Activated CD4-positive, alpha-beta T cell treated with anti-CD3 and anti-CD28 coated beads, Interleukin-2, amount 10 ng/mL, durations not matched to agents 24 days and 14 days (primary cell): ENCODE measurements at regions not wholly inside any gene's neighbourhood (a gene's known extent, or its start where the extent isn't known, plus 50 kb on each side); places are given as distances from the start of the nearest gene placed in this dataset.

Experiments used
- DNase-seq: peaks from one replicate; pipeline ENCODE4 v3.0.0; 2022
- H3K27ac Mint-ChIP-seq: one replicate; pipeline ENCODE4 v1.8.0; 2022; ENCODE audit warnings: mild to moderate bottlenecking, mixed read lengths
- H3K27me3 Mint-ChIP-seq: one replicate; pipeline ENCODE4 v1.8.0; 2022; ENCODE audit warnings: mixed read lengths
- H3K36me3 Mint-ChIP-seq: one replicate; pipeline ENCODE4 v1.8.0; 2022; ENCODE audit warnings: low read depth, mild to moderate bottlenecking, mixed read lengths
- H3K4me1 Mint-ChIP-seq: one replicate; pipeline ENCODE4 v1.8.0; 2021; ENCODE audit warnings: mixed read lengths
- H3K4me3 Mint-ChIP-seq: one replicate; pipeline ENCODE4 v1.8.0; 2022; ENCODE audit warnings: mild to moderate bottlenecking, moderate library complexity, mixed read lengths
- H3K9me3 Mint-ChIP-seq: one replicate; pipeline ENCODE4 v1.8.0; 2021; ENCODE audit warnings: mixed read lengths
- intact Hi-C: fragments of 100-400 bp; cut with micrococcal nuclease; formaldehyde crosslinking; loops from one replicate; pipeline ENCODE4 v1.15.1; 2023

GRCh38 chr1:14294006-14294405 is 304.5 kb upstream of the KAZN start:
- Mint-ChIP-seq H3K4me3 (no peak overlapping the region), H3K9me3 (no peaks in the 10 kb centered on the region), H3K4me1 (no peaks in the 10 kb centered on the region), H3K36me3 (no peaks in the 10 kb centered on the region), H3K27me3 (peaks cover 4% of the 10 kb centered on the region), H3K27ac (no peak overlapping the region)
- no peak for DNase-seq
- intact Hi-C loops: no loop called here

- intact Hi-C loops: no loop called here
- Mint-ChIP-seq H3K4me1 (no peaks in the 10 kb centered on the region), H3K9me3 (no peaks in the 10 kb centered on the region), H3K36me3 (no peaks in the 10 kb centered on the region), H3K4me3 (no peak overlapping the region), H3K27me3 (no peaks in the 10 kb centered on the region), H3K27ac (no peak overlapping the region)
- no peak for DNase-seq
Observed at GRCh38 chr1:14294860-14295536, 303.5 kb upstream of the KAZN start.

GRCh38 chr1:14296795-14297194 is 301.7 kb upstream of the KAZN start:
- Mint-ChIP-seq H3K27ac (no peak overlapping the region), H3K4me1 (no peaks in the 10 kb centered on the region), H3K9me3 (no peaks in the 10 kb centered on the region), H3K36me3 (no peaks in the 10 kb centered on the region), H3K27me3 (no peaks in the 10 kb centered on the region), H3K4me3 (no peak overlapping the region)
- intact Hi-C loops: no loop called here
- DNase-seq: no peak

GRCh38 chr1:14297356-14297755 is 301.1 kb upstream of the KAZN start:
- intact Hi-C loops: no loop called here
- H3K9me3 Mint-ChIP-seq: no peaks in the 10 kb centered on the region
- H3K4me3 Mint-ChIP-seq: no peak overlapping the region
- H3K27me3 Mint-ChIP-seq: no peaks in the 10 kb centered on the region
- H3K36me3 Mint-ChIP-seq: no peaks in the 10 kb centered on the region
- no peak for DNase-seq
- H3K4me1 Mint-ChIP-seq: no peaks in the 10 kb centered on the region
- no peak overlapping the region for H3K27ac Mint-ChIP-seq

- H3K4me3 Mint-ChIP-seq: no peak overlapping the region
- H3K4me1 Mint-ChIP-seq: no peaks in the 10 kb centered on the region
- H3K36me3 Mint-ChIP-seq: no peaks in the 10 kb centered on the region
- DNase-seq: no peak
- H3K9me3 Mint-ChIP-seq: no peaks in the 10 kb centered on the region
- intact Hi-C loops: no loop called here
- peaks cover 2% of the 10 kb centered on the region for H3K27me3 Mint-ChIP-seq
- H3K27ac Mint-ChIP-seq: no peak overlapping the region
Observed at GRCh38 chr1:14298806-14299205, 299.7 kb upstream of the KAZN start.

GRCh38 chr1:14300991-14301703 is 297.3 kb upstream of the KAZN start:
- no peaks in the 10 kb centered on the region for H3K9me3 Mint-ChIP-seq
- no peaks in the 10 kb centered on the region for H3K4me1 Mint-ChIP-seq
- no peak overlapping the region for H3K4me3 Mint-ChIP-seq
- no peaks in the 10 kb centered on the region for H3K36me3 Mint-ChIP-seq
- no peak for DNase-seq
- no peak overlapping the region for H3K27ac Mint-ChIP-seq
- intact Hi-C loops: no loop called here
- H3K27me3 Mint-ChIP-seq: peaks cover 2% of the 10 kb centered on the region

- Mint-ChIP-seq H3K36me3 (no peaks in the 10 kb centered on the region), H3K27ac (no peak overlapping the region), H3K4me3 (no peak overlapping the region)
Observed at GRCh38 chr1:14301704-14302024, 296.8 kb upstream of the KAZN start.

GRCh38 chr1:14302025-14302424 is 296.5 kb upstream of the KAZN start:
- Mint-ChIP-seq H3K27ac (no peak overlapping the region), H3K36me3 (no peaks in the 10 kb centered on the region), H3K9me3 (peaks cover 5% of the 10 kb centered on the region), H3K27me3 (peaks cover 2% of the 10 kb centered on the region), H3K4me3 (no peak overlapping the region), H3K4me1 (no peaks in the 10 kb centered on the region)
- intact Hi-C loops: no loop called here
- DNase-seq: no peak

More at GRCh38 chr1:14301704-14302024, 296.8 kb upstream of the KAZN start:
- H3K4me1 Mint-ChIP-seq: no peaks in the 10 kb centered on the region
- intact Hi-C loops: no loop called here
- peaks cover 1% of the 10 kb centered on the region for H3K9me3 Mint-ChIP-seq
- H3K27me3 Mint-ChIP-seq: peaks cover 2% of the 10 kb centered on the region
- no peak for DNase-seq

GRCh38 chr1:14303011-14303410 is 295.5 kb upstream of the KAZN start:
- Mint-ChIP-seq H3K9me3 (peaks cover 5% of the 10 kb centered on the region), H3K4me3 (no peak overlapping the region), H3K27ac (no peak overlapping the region), H3K4me1 (no peaks in the 10 kb centered on the region), H3K27me3 (peaks cover 2% of the 10 kb centered on the region), H3K36me3 (no peaks in the 10 kb centered on the region)
- intact Hi-C loops: no loop called here
- DNase-seq: no peak

GRCh38 chr1:14304381-14304865 is 294.1 kb upstream of the KAZN start:
- DNase-seq: no peak
- H3K9me3 Mint-ChIP-seq: peaks cover 5% of the 10 kb centered on the region
- intact Hi-C loops: no loop called here
- H3K27me3 Mint-ChIP-seq: peaks cover 2% of the 10 kb centered on the region
- no peak overlapping the region for H3K4me3 Mint-ChIP-seq
- no peak overlapping the region for H3K27ac Mint-ChIP-seq
- H3K36me3 Mint-ChIP-seq: no peaks in the 10 kb centered on the region
- H3K4me1 Mint-ChIP-seq: no peaks in the 10 kb centered on the region

GRCh38 chr1:14308460-14308859 is 290.0 kb upstream of the KAZN start:
- Mint-ChIP-seq H3K36me3 (no peaks in the 10 kb centered on the region), H3K27ac (no peak overlapping the region), H3K4me3 (no peak overlapping the region), H3K4me1 (no peaks in the 10 kb centered on the region), H3K27me3 (peaks cover 2% of the 10 kb centered on the region), H3K9me3 (peaks cover 5% of the 10 kb centered on the region)
- intact Hi-C loops: no loop called here
- no peak for DNase-seq

GRCh38 chr1:14309984-14310383 is 288.5 kb upstream of the KAZN start:
- H3K4me1 Mint-ChIP-seq: no peaks in the 10 kb centered on the region

GRCh38 chr1:14310476-14310875 is 288.0 kb upstream of the KAZN start:
- Mint-ChIP-seq H3K9me3 (peaks cover 5% of the 10 kb centered on the region), H3K27ac (no peak overlapping the region), H3K4me3 (no peak overlapping the region), H3K27me3 (no peaks in the 10 kb centered on the region), H3K36me3 (no peaks in the 10 kb centered on the region), H3K4me1 (no peaks in the 10 kb centered on the region)
- DNase-seq: no peak
- intact Hi-C loops: no loop called here

More at GRCh38 chr1:14309984-14310383, 288.5 kb upstream of the KAZN start:
- Mint-ChIP-seq H3K9me3 (peaks cover 5% of the 10 kb centered on the region), H3K27me3 (no peaks in the 10 kb centered on the region), H3K4me3 (no peak overlapping the region), H3K36me3 (no peaks in the 10 kb centered on the region), H3K27ac (no peak overlapping the region)
- intact Hi-C loops: no loop called here
- DNase-seq: no peak

GRCh38 chr1:14313731-14314431 is 284.6 kb upstream of the KAZN start:
- no peak for DNase-seq
- peaks cover 5% of the 10 kb centered on the region for H3K27me3 Mint-ChIP-seq
- intact Hi-C loops: no loop called here
- no peak overlapping the region for H3K4me3 Mint-ChIP-seq
- H3K9me3 Mint-ChIP-seq: no peaks in the 10 kb centered on the region
- H3K27ac Mint-ChIP-seq: no peak overlapping the region
- H3K36me3 Mint-ChIP-seq: no peaks in the 10 kb centered on the region
- H3K4me1 Mint-ChIP-seq: no peaks in the 10 kb centered on the region
